OCI-LY1 (cell line): ENCODE measurements at regions not wholly inside any gene's neighbourhood (a gene's known extent, or its start where the extent isn't known, plus 50 kb on each side); places are given as distances from the start of the nearest gene placed in this dataset.

Experiments used
- CTCF ChIP-seq: fragments of 200-600 bp; sonication (generic), shearing (Covaris generic); IDR thresholded peaks from 2 replicates; pipeline ENCODE4 v1.5.1; 2017; ENCODE audit warnings: mild to moderate bottlenecking, antibody characterized with exemption, low read length, moderate library complexity, mixed read lengths
- EZH2 ChIP-seq: fragments of 200-600 bp; sonication (generic), shearing (Covaris generic); IDR thresholded peaks from 2 replicates; pipeline ENCODE4 v1.8.0; 2017; ENCODE audit warnings: borderline replicate concordance, mixed run types, mild to moderate bottlenecking, antibody characterized with exemption, low read length, moderate library complexity, mixed read lengths

GRCh38 chr2:19201911-19202462 lies 156.4 kb downstream of the OSR1 start:
- TF ChIP-seq CTCF (no peak), EZH2 (no peak)
